T-cell (primary cell): ENCODE measurements at regions not wholly inside any gene's neighbourhood (a gene's known extent, or its start where the extent isn't known, plus 50 kb on each side); places are given as distances from the start of the nearest gene placed in this dataset.
"Not testable (repeated sequence)": the region's sequence is repeated elsewhere in the genome, so short reads cannot be mapped to it uniquely, and the experiment has no call there.

Experiments
- ATAC-seq, 4 experiments: fragments of 200-7000 bp in 3 of 4; fragments of 150-1000 bp in 1 of 4; cut with Tn5 transposase; replicated peaks in 1 of 4; 1 replicate in 3 of 4; 2 replicates in 1 of 4; pipeline ENCODE4 v1.10.0; 2021; ENCODE audit warnings: moderate library complexity in 3 of 4, mild to moderate bottlenecking in 2 of 4, moderate number of reproducible peaks in 1 of 4
- CTCF ChIA-PET, 2 donors: fragments of 300-600 bp; sonication (Branson Sonifier 250); formaldehyde crosslinking; loops; one replicate each; lab custom pipeline; 2022; ENCODE audit warnings: antibody characterized with exemption in 2 of 2; lab: Charles Lee
- POLR2A ChIA-PET, 2 donors: fragments of 300-600 bp; sonication (Branson Sonifier 250); formaldehyde crosslinking; loops; one replicate each; lab custom pipeline; 2022; ENCODE audit warnings: antibody characterized with exemption in 2 of 2; lab: Charles Lee
- DNase-seq, 35 experiments: peaks; one replicate each; pipeline versions ENCODE4 v3.0.0 to v3.0.0-alpha.2; 2013 to 2023
- H3K27ac ChIP-seq: one replicate; pipeline ENCODE4 v1.5.1; 2013; ENCODE audit warnings: low read length
- H3K27me3 ChIP-seq, 2 experiments: replicated peaks in 1 of 2; 1 replicate in 1 of 2; 2 replicates in 1 of 2; pipeline versions ENCODE4 v1.6.1 to v1.7.0; 2013; ENCODE audit warnings: low read length in 1 of 2, mixed read lengths in 1 of 2; ENCODE audit not compliant: control insufficient read depth in 2 of 2, insufficient read depth in 2 of 2; ENCODE audit errors: extremely low read depth in 1 of 2
- H3K36me3 ChIP-seq, 2 donors: 1 replicate in 1 of 2; 2 replicates in 1 of 2; pipeline versions ENCODE4 v1.6.1 to v1.7.0; 2013; ENCODE audit warnings: low read length in 1 of 2; ENCODE audit not compliant: control insufficient read depth in 2 of 2, insufficient read depth in 1 of 2; ENCODE audit errors: extremely low read depth in 1 of 2
- H3K4me1 ChIP-seq, 2 experiments: 1 replicate in 1 of 2; 2 replicates in 1 of 2; pipeline versions ENCODE4 v1.6.1 to v1.7.0; 2013; ENCODE audit warnings: low read length in 2 of 2, mixed read lengths in 1 of 2; ENCODE audit not compliant: insufficient read depth in 2 of 2, control insufficient read depth in 1 of 2; ENCODE audit errors: extremely low read depth in 1 of 2
- H3K4me3 ChIP-seq, 2 donors: 1 replicate in 1 of 2; 2 replicates in 1 of 2; pipeline versions ENCODE4 v1.5.1 to v1.7.0; 2013; ENCODE audit warnings: mild to moderate bottlenecking in 2 of 2, low read length in 1 of 2, moderate library complexity in 1 of 2; ENCODE audit not compliant: control insufficient read depth in 1 of 2; ENCODE audit errors: extremely low read depth in 1 of 2
- H3K9me3 ChIP-seq: 2 replicates; pipeline ENCODE4 v1.7.0; 2013
- H3K27ac Mint-ChIP-seq, 2 donors: one replicate each; pipeline ENCODE4 v1.8.0; 2020 to 2021; ENCODE audit warnings: mild to moderate bottlenecking in 2 of 2, mixed read lengths in 2 of 2
- H3K27me3 Mint-ChIP-seq, 2 donors: one replicate each; pipeline ENCODE4 v1.8.0; 2021 to 2022; ENCODE audit warnings: mixed read lengths in 2 of 2
- H3K36me3 Mint-ChIP-seq: one replicate; pipeline ENCODE4 v1.8.0; 2021; ENCODE audit warnings: mixed read lengths
- H3K4me1 Mint-ChIP-seq, 3 donors: one replicate each; pipeline ENCODE4 v1.8.0; 2020 to 2022; ENCODE audit warnings: mixed read lengths in 3 of 3, mild to moderate bottlenecking in 1 of 3
- H3K4me3 Mint-ChIP-seq, 3 donors: one replicate each; pipeline ENCODE4 v1.8.0; 2020 to 2022; ENCODE audit warnings: mild to moderate bottlenecking in 3 of 3, mixed read lengths in 3 of 3, moderate library complexity in 3 of 3
- H3K9me3 Mint-ChIP-seq, 3 donors: one replicate each; pipeline ENCODE4 v1.8.0; 2020 to 2022; ENCODE audit warnings: mixed read lengths in 3 of 3
- WGBS: methylation state at CpG from one replicate; pipeline ENCODE4 v1.1.5; 2013; ENCODE audit warnings: missing lambda C conversion rate; ENCODE audit not compliant: insufficient coverage; 5-methylcytosine and 5-hydroxymethylcytosine counted together

- Mint-ChIP-seq H3K9me3 (no peaks in the 10 kb centered on the region), H3K4me3 (no peak overlapping the region), H3K27ac (no peak overlapping the region), H3K36me3 (no peaks in the 10 kb centered on the region), H3K27me3 (peaks cover 0 to 5% of the 10 kb centered on the region in 2 donors), H3K4me1 (no peaks in the 10 kb centered on the region)
- Histone ChIP-seq H3K27me3 (no peaks in the 10 kb centered on the region), H3K36me3 (no peaks in the 10 kb centered on the region), H3K27ac (no peak overlapping the region), H3K4me3 (no peak overlapping the region), H3K9me3 (no peaks in the 10 kb centered on the region), H3K4me1 (no peaks in the 10 kb centered on the region)
- DNase-seq (no peak), ATAC-seq (no peak)
- ChIA-PET POLR2A (no interaction called here), CTCF (no interaction called here)
- no CpG with 5 or more reads among the region's 1 CpG for WGBS
These were observed 178.7 kb upstream of the FBXL17 start for GRCh38 chr5:108560581-108560980.

GRCh38 chr5:108560166-108560565 is 178.3 kb upstream of the FBXL17 start:
- H3K36me3 ChIP-seq, result no peaks in the 10 kb centered on the region
- H3K4me3 ChIP-seq, result no peak overlapping the region
- H3K9me3 Mint-ChIP-seq, result no peaks in the 10 kb centered on the region
- no peaks in the 10 kb centered on the region for H3K27me3 ChIP-seq
- no peaks in the 10 kb centered on the region for H3K9me3 ChIP-seq
- H3K27me3 Mint-ChIP-seq, result peaks cover 0 to 1% of the 10 kb centered on the region in 2 donors
- no peaks in the 10 kb centered on the region for H3K36me3 Mint-ChIP-seq
- ATAC-seq (no peak), DNase-seq (no peak)
- CTCF ChIA-PET, result no interaction called here
- WGBS, result no CpG with 5 or more reads among the region's 2 CpGs
- no peak overlapping the region for H3K27ac ChIP-seq
- H3K4me1 Mint-ChIP-seq, result no peaks in the 10 kb centered on the region
- no peak overlapping the region for H3K27ac Mint-ChIP-seq
- POLR2A ChIA-PET, result no interaction called here
- no peaks in the 10 kb centered on the region for H3K4me1 ChIP-seq
- H3K4me3 Mint-ChIP-seq, result no peak overlapping the region

- H3K36me3 ChIP-seq, CTCF ChIA-PET, H3K36me3 Mint-ChIP-seq, H3K4me1 ChIP-seq, H3K9me3 ChIP-seq, H3K27me3 ChIP-seq, H3K27me3 Mint-ChIP-seq, H3K4me3 Mint-ChIP-seq, POLR2A ChIA-PET, H3K27ac ChIP-seq, H3K4me1 Mint-ChIP-seq, ATAC-seq, H3K27ac Mint-ChIP-seq, H3K4me3 ChIP-seq, DNase-seq, H3K9me3 Mint-ChIP-seq: not testable (repeated sequence)
- 93% methylated on average over 3 of the region's 24 CpGs for WGBS
These were observed 176.9 kb upstream of the FBXL17 start for GRCh38 chr5:108558840-108559239.

- H3K27ac Mint-ChIP-seq, H3K36me3 Mint-ChIP-seq, ATAC-seq, H3K36me3 ChIP-seq, H3K4me1 Mint-ChIP-seq, H3K9me3 ChIP-seq, H3K4me3 Mint-ChIP-seq, H3K4me3 ChIP-seq, H3K27me3 Mint-ChIP-seq, H3K27ac ChIP-seq, H3K27me3 ChIP-seq, H3K9me3 Mint-ChIP-seq, H3K4me1 ChIP-seq, CTCF ChIA-PET, DNase-seq, POLR2A ChIA-PET: not testable (repeated sequence)
- WGBS, result 97% methylated on average over 2 of the region's 5 CpGs
These were observed 176.2 kb upstream of the FBXL17 start for GRCh38 chr5:108558142-108558541.

GRCh38 chr5:108557686-108558085 is 175.8 kb upstream of the FBXL17 start:
- WGBS, result 100% methylated on average over 1 of the region's 2 CpGs
- CTCF ChIA-PET, result no interaction called here
- no peak for DNase-seq
- Histone ChIP-seq H3K4me3 (no peak overlapping the region), H3K27me3 (no peaks in the 10 kb centered on the region), H3K4me1 (no peaks in the 10 kb centered on the region), H3K9me3 (no peaks in the 10 kb centered on the region), H3K27ac (no peak overlapping the region), H3K36me3 (no peaks in the 10 kb centered on the region)
- peaks cover 2 to 5% of the 10 kb centered on the region in 2 donors for H3K27me3 Mint-ChIP-seq
- H3K4me1 Mint-ChIP-seq, result no peaks in the 10 kb centered on the region
- H3K27ac Mint-ChIP-seq, result no peak overlapping the region
- no peaks in the 10 kb centered on the region for H3K9me3 Mint-ChIP-seq
- H3K36me3 Mint-ChIP-seq, result no peaks in the 10 kb centered on the region
- POLR2A ChIA-PET, result no interaction called here
- no peak for ATAC-seq
- H3K4me3 Mint-ChIP-seq, result no peak overlapping the region

GRCh38 chr5:108556441-108557145 is 174.7 kb upstream of the FBXL17 start:
- CTCF ChIA-PET, result no interaction called here
- POLR2A ChIA-PET, result no interaction called here
- H3K9me3 ChIP-seq, result no peaks in the 10 kb centered on the region
- WGBS, result 79% methylated on average over 3 of the region's 5 CpGs
- H3K36me3 Mint-ChIP-seq, result no peaks in the 10 kb centered on the region
- H3K9me3 Mint-ChIP-seq, result no peaks in the 10 kb centered on the region
- no peak overlapping the region for H3K4me3 Mint-ChIP-seq
- H3K4me1 ChIP-seq, result no peaks in the 10 kb centered on the region
- no peaks in the 10 kb centered on the region for H3K36me3 ChIP-seq
- H3K27me3 Mint-ChIP-seq, result peaks cover 2 to 5% of the 10 kb centered on the region in 2 donors
- ATAC-seq, result no peak
- no peaks in the 10 kb centered on the region for H3K27me3 ChIP-seq
- H3K4me3 ChIP-seq, result no peak overlapping the region
- no peaks in the 10 kb centered on the region for H3K4me1 Mint-ChIP-seq
- no peak overlapping the region for H3K27ac Mint-ChIP-seq
- H3K27ac ChIP-seq, result no peak overlapping the region
- DNase-seq, result no peak
